ENCODE measurements at regions not wholly inside any gene's neighbourhood (a gene's known extent, or its start where the extent isn't known, plus 50 kb on each side); places are given as distances from the start of the nearest gene placed in this dataset.
"Not testable (repeated sequence)": the region's sequence is repeated elsewhere in the genome, so short reads cannot be mapped to it uniquely, and the experiment has no call there.

- no peak for DNase-seq (ENCODE audit: missing footprints)
- no peak for ATAC-seq
- intact Hi-C loops (cut with DNase I), result no loop called here
These were observed 233.2 kb upstream of the CXADR start for GRCh38 chr21:17279663-17280062.

GRCh38 chr21:17293016-17293562, 219.8 kb upstream of the CXADR start:
- DNase-seq (ENCODE audit: missing footprints); ATAC-seq; intact Hi-C loops (cut with DNase I): not testable (repeated sequence)

- ATAC-seq (no peak), DNase-seq (ENCODE audit: missing footprints) (no peak)
- intact Hi-C loops (cut with DNase I), result no loop called here
These were observed 216.8 kb upstream of the CXADR start for GRCh38 chr21:17295997-17296396.

GRCh38 chr21:17299576-17299975, 213.3 kb upstream of the CXADR start:
- ATAC-seq; DNase-seq (ENCODE audit: missing footprints); intact Hi-C loops (cut with DNase I): not testable (repeated sequence)

GRCh38 chr21:17327715-17328114, 185.1 kb upstream of the CXADR start:
- ATAC-seq; DNase-seq (ENCODE audit: missing footprints); intact Hi-C loops (cut with DNase I): not testable (repeated sequence)

- intact Hi-C loops (cut with DNase I), result no loop called here
- DNase-seq (ENCODE audit: missing footprints) (no peak), ATAC-seq (no peak)
These were observed 178.4 kb upstream of the CXADR start for GRCh38 chr21:17334484-17334883.

GRCh38 chr21:17340081-17340480, 172.8 kb upstream of the CXADR start:
- no peak for ATAC-seq
- DNase-seq (ENCODE audit: missing footprints), result no peak
- intact Hi-C loops (cut with DNase I), result no loop called here

- intact Hi-C loops (cut with DNase I), result no loop called here
- no peak for DNase-seq (ENCODE audit: missing footprints)
- no peak for ATAC-seq
These were observed 169.8 kb upstream of the CXADR start for GRCh38 chr21:17343055-17343454.

- DNase-seq (ENCODE audit: missing footprints) (no peak), ATAC-seq (no peak)
- intact Hi-C loops (cut with DNase I), result no loop called here
These were observed 164.5 kb upstream of the CXADR start for GRCh38 chr21:17348357-17348756.

- DNase-seq (ENCODE audit: missing footprints) (no peak), ATAC-seq (no peak)
- intact Hi-C loops (cut with DNase I), result no loop called here
These were observed 164.0 kb upstream of the CXADR start for GRCh38 chr21:17348849-17349248.

GRCh38 chr21:17351766-17352165, 161.1 kb upstream of the CXADR start:
- DNase-seq (ENCODE audit: missing footprints), result no peak
- intact Hi-C loops (cut with DNase I), result no loop called here
- no peak for ATAC-seq

GRCh38 chr21:17352996-17353655, 159.7 kb upstream of the CXADR start:
- DNase-seq (ENCODE audit: missing footprints) (no peak), ATAC-seq (no peak)
- intact Hi-C loops (cut with DNase I), result no loop called here

- ATAC-seq, result no peak
- DNase-seq (ENCODE audit: missing footprints), result no peak
- intact Hi-C loops (cut with DNase I), result no loop called here
These were observed 153.1 kb upstream of the CXADR start for GRCh38 chr21:17359781-17360180.

- DNase-seq (ENCODE audit: missing footprints) (no peak), ATAC-seq (no peak)
- intact Hi-C loops (cut with DNase I), result no loop called here
These were observed 144.0 kb upstream of the CXADR start for GRCh38 chr21:17368748-17369363.

- intact Hi-C loops (cut with DNase I), result no loop called here
- ATAC-seq (no peak), DNase-seq (ENCODE audit: missing footprints) (no peak)
These were observed 142.6 kb upstream of the CXADR start for GRCh38 chr21:17370263-17370662.

GRCh38 chr21:17370916-17371315, 141.9 kb upstream of the CXADR start:
- ATAC-seq, result no peak
- intact Hi-C loops (cut with DNase I), result no loop called here
- DNase-seq (ENCODE audit: missing footprints), result no peak

GRCh38 chr21:17371450-17371849, 141.4 kb upstream of the CXADR start:
- DNase-seq (ENCODE audit: missing footprints), result no peak
- intact Hi-C loops (cut with DNase I), result no loop called here
- ATAC-seq, result no peak

GRCh38 chr21:17372200-17372599, 140.6 kb upstream of the CXADR start:
- intact Hi-C loops (cut with DNase I), result no loop called here
- DNase-seq (ENCODE audit: missing footprints) (no peak), ATAC-seq (no peak)

- ATAC-seq, result no peak
- no peak for DNase-seq (ENCODE audit: missing footprints)
- intact Hi-C loops (cut with DNase I), result loop anchor here (5.0 kb wide), 1 partner anchor 126 kb away; the partner anchor contains the start of gene CXADR
These were observed 126.3 kb upstream of the CXADR start for GRCh38 chr21:17386498-17386897.

GRCh38 chr21:17387030-17387617, 125.7 kb upstream of the CXADR start:
- ATAC-seq (no peak), DNase-seq (ENCODE audit: missing footprints) (no peak)
- intact Hi-C loops (cut with DNase I), result loop anchor here (5.0 kb wide), 1 partner anchor 125 kb away; the partner anchor contains the start of gene CXADR
